B cell (primary cell): ENCODE measurements at regions not wholly inside any gene's neighbourhood (a gene's known extent, or its start where the extent isn't known, plus 50 kb on each side); places are given as distances from the start of the nearest gene placed in this dataset.

Experiments
- ATAC-seq: fragments of 200-7000 bp; cut with Tn5 transposase; one replicate; pipeline ENCODE4 v1.10.0; 2021; ENCODE audit warnings: low read depth, mild to moderate bottlenecking, moderate number of reproducible peaks, moderate library complexity
- CTCF ChIA-PET: fragments of 350-600 bp; sonication (Branson Sonifier 250); formaldehyde crosslinking; loops from one replicate; lab custom pipeline; 2021; ENCODE audit warnings: antibody characterized with exemption, inconsistent platforms; lab: Charles Lee
- POLR2A ChIA-PET: fragments of 350-600 bp; sonication (Branson Sonifier 250); formaldehyde crosslinking; loops from one replicate; lab custom pipeline; 2021; ENCODE audit warnings: antibody characterized with exemption; lab: Charles Lee
- DNase-seq: peaks from one replicate; pipeline ENCODE4 v3.0.0; 2013
- H2AFZ ChIP-seq: 2 replicates; pipeline ENCODE4 v1.6.1; 2012; ENCODE audit warnings: mild to moderate bottlenecking, low read depth, low read length; ENCODE audit not compliant: insufficient read depth, poor library complexity, severe bottlenecking
- H3K27ac ChIP-seq, 2 donors: 1 replicate in 1 of 2; 2 replicates in 1 of 2; pipeline ENCODE4 v1.5.1; 2012 to 2013; ENCODE audit warnings: low read length in 2 of 2, mild to moderate bottlenecking in 2 of 2, moderate library complexity in 1 of 2
- H3K27me3 ChIP-seq, 4 experiments: fragments of 200-600 bp in 1 of 4; sonication (generic) in 1 of 4; replicated peaks in 1 of 4; 1 replicate in 2 of 4; 2 replicates in 2 of 4; pipeline versions ENCODE4 v1.6.1 to v1.7.0; 2013 to 2016; ENCODE audit warnings: low read length in 3 of 4, mild to moderate bottlenecking in 2 of 4, mixed read lengths in 1 of 4, moderate library complexity in 1 of 4; ENCODE audit not compliant: insufficient read depth in 4 of 4, control insufficient read depth in 3 of 4; ENCODE audit errors: control extremely low read depth in 1 of 4
- H3K36me3 ChIP-seq, 2 experiments: replicated peaks in 1 of 2; 1 replicate in 1 of 2; 2 replicates in 1 of 2; pipeline versions ENCODE4 v1.6.1 to v1.7.1; 2013; ENCODE audit warnings: low read length in 1 of 2; ENCODE audit not compliant: insufficient read depth in 2 of 2, control insufficient read depth in 1 of 2; ENCODE audit errors: control extremely low read depth in 1 of 2, extremely low read depth in 1 of 2
- H3K4me1 ChIP-seq, 2 donors: fragments of 200-600 bp in 1 of 2; sonication (generic) in 1 of 2; 1 replicate in 1 of 2; 2 replicates in 1 of 2; pipeline versions ENCODE4 v1.5.1 to v1.6.1; 2013 to 2017; ENCODE audit warnings: low read length in 2 of 2; ENCODE audit not compliant: control insufficient read depth in 2 of 2, insufficient read depth in 2 of 2
- H3K4me2 ChIP-seq: replicated peaks from 2 replicates; pipeline ENCODE3; 2012; ENCODE audit warnings: mild to moderate bottlenecking, low read depth, low read length; ENCODE audit not compliant: poor library complexity, severe bottlenecking
- H3K4me3 ChIP-seq, 5 experiments: fragments of 200-600 bp in 1 of 5; sonication (generic) in 1 of 5; 1 replicate in 3 of 5; 2 replicates in 2 of 5; pipeline versions ENCODE4 v1.5.1 to v1.7.0; 2011 to 2016; ENCODE audit warnings: low read length in 4 of 5, mild to moderate bottlenecking in 4 of 5, low read depth in 2 of 5, control low read depth in 1 of 5, moderate library complexity in 1 of 5; ENCODE audit not compliant: insufficient read depth in 1 of 5; ENCODE audit errors: control extremely low read depth in 1 of 5, extremely low read depth in 1 of 5
- H3K79me2 ChIP-seq: fragments of 200-600 bp; sonication (generic); one replicate; pipeline ENCODE4 v1.6.0; 2016; ENCODE audit warnings: low read length; ENCODE audit not compliant: control insufficient read depth, insufficient read depth
- H3K9ac ChIP-seq: fragments of 200-600 bp; sonication (generic); 2 replicates; pipeline ENCODE4 v1.6.1; 2017; ENCODE audit warnings: mild to moderate bottlenecking, low read length, moderate library complexity
- H3K9me3 ChIP-seq, 3 donors: one replicate each; pipeline versions ENCODE4 v1.6.1 to v1.7.1; 2013; ENCODE audit warnings: low read length in 2 of 3; ENCODE audit not compliant: control insufficient read depth in 2 of 3, insufficient read depth in 1 of 3; ENCODE audit errors: control extremely low read depth in 1 of 3
- H4K20me1 ChIP-seq: 2 replicates; pipeline ENCODE4 v1.6.0; 2012; ENCODE audit warnings: mild to moderate bottlenecking, low read length; ENCODE audit not compliant: insufficient read depth, control insufficient read depth, poor library complexity, severe bottlenecking
- H3K27ac Mint-ChIP-seq: one replicate; pipeline ENCODE4 v1.8.0; 2021; ENCODE audit warnings: mixed read lengths
- H3K27me3 Mint-ChIP-seq: one replicate; pipeline ENCODE4 v1.8.0; 2021; ENCODE audit warnings: mixed read lengths
- H3K4me1 Mint-ChIP-seq: one replicate; pipeline ENCODE4 v1.8.0; 2021; ENCODE audit warnings: mixed read lengths
- H3K4me3 Mint-ChIP-seq: one replicate; pipeline ENCODE4 v1.8.0; 2021; ENCODE audit warnings: mixed read lengths
- H3K9me3 Mint-ChIP-seq: one replicate; pipeline ENCODE4 v1.8.0; 2022; ENCODE audit warnings: mixed read lengths; ENCODE audit not compliant: insufficient read depth
- EZH2 ChIP-seq: IDR thresholded peaks from 2 replicates; pipeline ENCODE4 v1.6.1; 2012; ENCODE audit warnings: borderline replicate concordance, low read depth, mild to moderate bottlenecking, moderate library complexity, low read length; ENCODE audit not compliant: insufficient read depth, poor library complexity, severe bottlenecking
- WGBS: methylation state at CpG from one replicate; pipeline ENCODE4 v1.1.5; 2013; ENCODE audit warnings: missing lambda C conversion rate; ENCODE audit not compliant: insufficient coverage; 5-methylcytosine and 5-hydroxymethylcytosine counted together
- intact Hi-C: fragments of 100-400 bp; cut with micrococcal nuclease; formaldehyde crosslinking; loops from one replicate; pipeline ENCODE4 v1.10.0; 2022
- TF ChIP-seq, protein P1 (sequence below): fragments of 200-600 bp; IDR thresholded peaks from one replicate; pipeline ENCODE4 v1.8.0; 2022; ENCODE audit warnings: antibody characterized with exemption, mild to moderate bottlenecking

GRCh38 chr21:21605521-21605920, 607.3 kb downstream of the NCAM2 start:
- ChIA-PET CTCF (interaction anchor here (1.5 kb wide), 1 partner anchor 17 kb away, joined by 4 read pairs; no protein-coding TSS in a partner anchor), POLR2A (no interaction called here)
- H3K9me3 ChIP-seq, result no peaks in the 10 kb centered on the region
- ATAC-seq (no peak), DNase-seq (no peak)
- H3K79me2 ChIP-seq, result no peaks in the 10 kb centered on the region
- no peak overlapping the region for H3K4me3 Mint-ChIP-seq
- no peak overlapping the region for H3K4me2 ChIP-seq
- H3K27ac ChIP-seq, result no peak overlapping the region
- no peaks in the 10 kb centered on the region for H3K27me3 ChIP-seq
- H3K4me1 Mint-ChIP-seq, result no peaks in the 10 kb centered on the region
- no peaks in the 10 kb centered on the region for H3K4me1 ChIP-seq
- no peaks in the 10 kb centered on the region for H3K9me3 Mint-ChIP-seq
- no peak overlapping the region for H3K4me3 ChIP-seq
- no peak overlapping the region for H2AFZ ChIP-seq
- no peak overlapping the region for H3K9ac ChIP-seq
- no peak overlapping the region for H3K27ac Mint-ChIP-seq
- TF ChIP-seq, protein P1, sequence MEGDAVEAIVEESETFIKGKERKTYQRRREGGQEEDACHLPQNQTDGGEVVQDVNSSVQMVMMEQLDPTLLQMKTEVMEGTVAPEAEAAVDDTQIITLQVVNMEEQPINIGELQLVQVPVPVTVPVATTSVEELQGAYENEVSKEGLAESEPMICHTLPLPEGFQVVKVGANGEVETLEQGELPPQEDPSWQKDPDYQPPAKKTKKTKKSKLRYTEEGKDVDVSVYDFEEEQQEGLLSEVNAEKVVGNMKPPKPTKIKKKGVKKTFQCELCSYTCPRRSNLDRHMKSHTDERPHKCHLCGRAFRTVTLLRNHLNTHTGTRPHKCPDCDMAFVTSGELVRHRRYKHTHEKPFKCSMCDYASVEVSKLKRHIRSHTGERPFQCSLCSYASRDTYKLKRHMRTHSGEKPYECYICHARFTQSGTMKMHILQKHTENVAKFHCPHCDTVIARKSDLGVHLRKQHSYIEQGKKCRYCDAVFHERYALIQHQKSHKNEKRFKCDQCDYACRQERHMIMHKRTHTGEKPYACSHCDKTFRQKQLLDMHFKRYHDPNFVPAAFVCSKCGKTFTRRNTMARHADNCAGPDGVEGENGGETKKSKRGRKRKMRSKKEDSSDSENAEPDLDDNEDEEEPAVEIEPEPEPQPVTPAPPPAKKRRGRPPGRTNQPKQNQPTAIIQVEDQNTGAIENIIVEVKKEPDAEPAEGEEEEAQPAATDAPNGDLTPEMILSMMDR, result no peak
- no peak for TF ChIP-seq EZH2
- intact Hi-C loops, result no loop called here
- no peaks in the 10 kb centered on the region for H4K20me1 ChIP-seq
- H3K27me3 Mint-ChIP-seq, result no peaks in the 10 kb centered on the region
- no peaks in the 10 kb centered on the region for H3K36me3 ChIP-seq

GRCh38 chr21:21606041-21606440, 607.8 kb downstream of the NCAM2 start:
- no peak for DNase-seq
- Mint-ChIP-seq H3K4me1 (no peaks in the 10 kb centered on the region), H3K9me3 (no peaks in the 10 kb centered on the region), H3K4me3 (no peak overlapping the region), H3K27ac (no peak overlapping the region), H3K27me3 (no peaks in the 10 kb centered on the region)
- no peak overlapping the region for H3K4me2 ChIP-seq
- no peak overlapping the region for H2AFZ ChIP-seq
- H3K4me1 ChIP-seq, result no peaks in the 10 kb centered on the region
- no peak for TF ChIP-seq EZH2
- TF ChIP-seq, protein P1, result no peak
- H3K4me3 ChIP-seq, result no peak overlapping the region
- no peaks in the 10 kb centered on the region for H3K27me3 ChIP-seq
- no peak overlapping the region for H3K27ac ChIP-seq
- POLR2A ChIA-PET, result no interaction called here
- no peaks in the 10 kb centered on the region for H3K9me3 ChIP-seq
- H3K79me2 ChIP-seq, result no peaks in the 10 kb centered on the region
- no peak for ATAC-seq
- H3K9ac ChIP-seq, result no peak overlapping the region
- H3K36me3 ChIP-seq, result no peaks in the 10 kb centered on the region
- CTCF ChIA-PET, result interaction anchor here (1.5 kb wide), 1 partner anchor 16 kb away, joined by 4 read pairs; no protein-coding TSS in a partner anchor
- H4K20me1 ChIP-seq, result no peaks in the 10 kb centered on the region
- intact Hi-C loops, result no loop called here
- WGBS, result 67% methylated on average over 1 of the region's 2 CpGs
